ENCODE measurements at regions not wholly inside any gene's neighbourhood (a gene's known extent, or its start where the extent isn't known, plus 50 kb on each side); places are given as distances from the start of the nearest gene placed in this dataset.
"Not testable (repeated sequence)": the region's sequence is repeated elsewhere in the genome, so short reads cannot be mapped to it uniquely, and the experiment has no call there.

DNA sequence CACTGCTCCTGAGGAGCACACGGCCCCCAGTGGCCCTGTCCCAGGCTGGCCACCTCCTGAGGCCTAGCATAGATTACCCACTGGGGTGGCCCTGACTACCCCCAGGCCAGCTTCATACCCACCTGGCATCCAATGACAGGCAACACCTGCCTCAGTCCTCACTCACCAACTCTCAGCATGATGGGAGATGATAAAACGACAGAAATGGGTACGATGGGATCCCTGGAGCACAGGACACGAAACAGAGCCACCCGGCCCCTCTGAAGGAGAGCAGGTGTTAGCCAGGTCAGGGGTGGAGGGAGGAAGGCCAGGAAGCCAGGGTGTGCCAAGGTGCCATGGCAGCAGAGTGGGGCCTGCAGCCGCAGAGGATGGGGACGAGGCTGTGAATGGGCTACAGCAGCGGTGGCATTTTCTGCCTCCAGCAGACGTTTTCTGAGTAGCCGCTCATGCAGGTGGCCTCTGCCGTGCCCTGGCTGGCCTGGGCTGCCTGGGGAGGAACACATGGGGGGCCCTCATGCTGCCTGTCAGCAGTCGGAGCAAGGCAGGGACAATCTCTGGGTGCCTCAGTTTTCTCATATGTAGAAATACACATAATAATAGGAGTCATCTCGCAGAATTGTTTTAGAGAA is 50.2 kb upstream of the FGF3 start:
- no peak for ATAC-seq
- H3K9me3 Mint-ChIP-seq = peaks cover 0 to 9% of the 10 kb centered on the region in 2 donors
- H3K4me1 Mint-ChIP-seq = no peaks in the 10 kb centered on the region
- peak in 1 of 2 donors; percentile 2 for DNase-seq
- no peak overlapping the region for H3K27ac Mint-ChIP-seq
- no peak overlapping the region for H3K4me3 Mint-ChIP-seq
- H3K27me3 Mint-ChIP-seq = peaks cover 60% of the 10 kb centered on the region

DNA sequence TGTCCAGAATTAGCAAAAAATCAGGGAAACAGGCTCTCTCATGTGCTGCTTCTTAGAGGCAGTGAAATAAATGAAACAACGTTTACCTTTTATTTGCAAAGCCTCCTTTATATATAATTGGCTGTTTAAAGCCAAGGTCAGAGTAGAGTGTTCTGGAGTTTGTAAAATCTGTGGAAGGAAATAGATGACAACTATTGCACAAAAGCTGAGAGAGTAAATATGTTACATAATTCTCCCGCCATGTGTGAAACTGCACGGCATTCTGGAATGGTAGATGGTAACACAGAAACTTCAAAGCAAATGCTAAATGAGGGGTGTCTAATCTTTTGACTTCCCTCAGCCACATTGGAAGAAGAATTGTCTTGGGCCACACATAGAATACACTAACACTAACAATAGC is 51.5 kb upstream of the FGF3 start:
- DNase-seq = no peak
- H3K4me1 Mint-ChIP-seq = no peaks in the 10 kb centered on the region
- no peak for ATAC-seq
- no peak overlapping the region for H3K4me3 Mint-ChIP-seq
- H3K9me3 Mint-ChIP-seq = peaks cover 0 to 9% of the 10 kb centered on the region in 2 donors
- H3K27ac Mint-ChIP-seq = peak overlapping the region in 1 of 2 donors; percentile 16
- peaks cover 51% of the 10 kb centered on the region for H3K27me3 Mint-ChIP-seq

DNA sequence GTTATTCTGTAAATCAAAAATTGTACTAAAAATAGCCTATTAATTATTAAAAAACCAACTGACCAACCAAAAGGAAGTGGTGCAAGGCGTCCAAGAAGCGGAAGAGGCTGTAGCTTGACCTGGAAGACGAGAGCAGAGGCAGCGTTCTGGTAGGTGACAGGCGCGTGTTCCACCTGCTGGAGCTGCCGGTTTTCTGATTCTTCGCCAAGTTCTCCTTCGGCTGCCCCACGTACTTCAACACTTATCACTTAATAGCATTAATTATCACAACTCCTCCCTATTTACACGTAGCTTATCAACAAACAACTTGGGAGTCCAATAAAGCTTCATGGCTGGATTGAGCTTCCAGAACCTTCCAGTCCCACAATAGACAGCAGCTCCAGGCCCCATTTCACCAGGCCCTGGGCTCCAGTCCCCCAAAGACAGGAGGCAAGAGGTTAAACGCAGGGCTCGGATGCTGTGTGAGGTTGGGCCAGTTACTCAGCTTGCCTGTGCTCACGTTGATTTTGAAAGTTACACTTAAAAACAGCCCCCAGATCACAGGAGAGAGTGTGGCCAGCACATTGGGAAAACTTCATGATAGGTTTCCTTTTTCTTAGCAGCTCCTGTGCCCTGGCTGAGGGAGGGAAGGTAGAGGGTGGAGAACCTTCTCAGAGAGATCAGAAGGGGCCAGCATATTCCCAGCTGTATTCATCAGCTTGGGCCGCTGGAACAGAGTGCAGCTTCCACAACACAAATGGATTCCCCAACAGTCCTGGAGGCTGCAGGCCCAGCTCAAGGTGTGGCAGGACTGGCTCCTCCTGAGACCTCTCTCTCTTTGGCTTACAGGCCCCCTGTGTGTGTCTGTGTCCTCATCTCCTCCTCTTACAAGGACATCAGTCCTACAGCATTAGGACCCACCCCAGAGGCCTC is 54.2 kb upstream of the FGF3 start:
- DNase-seq = peak in 1 of 2 donors; percentile 3
- Mint-ChIP-seq H3K27ac (no peak overlapping the region), H3K4me1 (no peaks in the 10 kb centered on the region)

DNA sequence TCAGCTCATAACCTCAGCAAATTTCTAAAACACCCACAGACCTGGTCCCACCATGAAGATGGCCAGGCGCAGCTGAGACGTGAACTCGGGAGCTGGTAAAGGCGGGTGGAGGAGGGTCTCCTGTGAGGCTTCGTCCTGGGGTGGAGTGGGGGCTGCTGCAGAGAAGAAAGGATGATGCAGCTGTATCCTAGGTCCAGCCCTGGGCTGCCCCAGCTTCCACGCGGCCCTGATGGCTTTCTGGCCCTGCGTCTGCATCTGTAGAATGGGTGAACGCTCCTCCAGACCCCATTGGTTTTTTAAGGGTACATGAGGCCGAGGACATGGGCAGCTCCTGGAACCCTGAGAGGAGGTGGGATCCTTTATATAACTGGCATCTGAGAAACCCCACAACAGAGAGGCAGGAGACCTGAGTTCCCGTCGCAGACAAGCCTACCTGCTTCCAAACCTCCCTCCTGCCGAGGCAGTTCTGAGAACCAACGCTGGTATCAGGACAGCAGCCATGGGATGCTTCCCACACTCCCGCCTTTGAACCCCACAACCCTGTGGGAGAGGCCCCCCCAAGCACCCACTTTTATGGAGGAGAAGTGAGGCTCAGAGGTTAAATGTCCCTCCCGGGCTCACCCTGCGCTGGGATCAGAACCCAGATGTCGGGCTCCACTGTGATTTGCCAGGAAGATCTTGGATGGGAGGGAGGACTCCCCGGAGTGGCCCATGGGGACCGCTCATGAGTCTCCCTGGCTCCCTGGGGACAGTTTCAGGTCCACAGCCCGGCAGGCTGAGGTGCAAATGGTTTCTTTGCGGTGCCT is 55.2 kb upstream of the FGF3 start:
- ATAC-seq (no peak), DNase-seq (peak in 1 of 2 donors; percentile 3)
- no peak overlapping the region for H3K27ac Mint-ChIP-seq
- H3K4me1 Mint-ChIP-seq = no peaks in the 10 kb centered on the region
- H3K27me3 Mint-ChIP-seq = peaks cover 25% of the 10 kb centered on the region
- peaks cover 0 to 9% of the 10 kb centered on the region in 2 donors for H3K9me3 Mint-ChIP-seq
- no peak overlapping the region for H3K4me3 Mint-ChIP-seq

More for the DNA sequence above, 54.2 kb upstream of the FGF3 start:
- Mint-ChIP-seq H3K4me3 (no peak overlapping the region), H3K27me3 (peaks cover 34% of the 10 kb centered on the region), H3K9me3 (peaks cover 0 to 9% of the 10 kb centered on the region in 2 donors)
- ATAC-seq = no peak

DNA sequence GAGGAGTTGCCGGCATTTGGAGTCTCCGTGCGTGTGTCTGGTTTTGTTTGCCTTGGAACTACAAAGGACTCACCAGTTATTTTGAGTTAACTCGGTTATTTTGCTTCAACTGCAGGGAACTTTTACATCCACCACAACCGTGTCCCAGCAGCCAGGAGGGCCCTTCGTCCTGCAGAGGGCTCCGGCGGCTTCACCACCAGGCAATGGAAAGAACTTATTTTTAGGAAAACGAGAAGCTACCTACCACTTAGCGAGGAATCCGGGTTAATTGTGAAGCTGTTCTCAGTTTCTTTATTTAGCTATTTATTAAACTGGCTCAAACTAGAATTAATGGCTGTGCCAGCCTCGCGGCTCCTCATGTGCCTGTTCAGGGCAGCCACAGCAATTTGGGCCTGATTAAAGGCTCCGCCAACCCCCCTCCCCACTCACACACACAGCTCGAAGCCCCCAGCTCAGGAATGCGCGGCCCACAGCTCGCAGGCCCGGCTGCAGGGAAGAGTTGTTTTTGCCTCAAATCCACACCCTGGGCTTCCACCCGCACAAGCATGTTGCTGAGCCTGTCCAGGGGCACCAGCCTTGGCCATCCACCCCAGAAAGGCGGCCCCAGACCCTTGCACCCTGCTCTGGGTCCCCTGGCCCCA is 55.9 kb upstream of the FGF3 start:
- no peaks in the 10 kb centered on the region for H3K4me1 Mint-ChIP-seq
- H3K9me3 Mint-ChIP-seq = peaks cover 0 to 9% of the 10 kb centered on the region in 2 donors
- peaks cover 23% of the 10 kb centered on the region for H3K27me3 Mint-ChIP-seq
- no peak for DNase-seq
- no peak for ATAC-seq
- no peak overlapping the region for H3K4me3 Mint-ChIP-seq
- no peak overlapping the region for H3K27ac Mint-ChIP-seq

DNA sequence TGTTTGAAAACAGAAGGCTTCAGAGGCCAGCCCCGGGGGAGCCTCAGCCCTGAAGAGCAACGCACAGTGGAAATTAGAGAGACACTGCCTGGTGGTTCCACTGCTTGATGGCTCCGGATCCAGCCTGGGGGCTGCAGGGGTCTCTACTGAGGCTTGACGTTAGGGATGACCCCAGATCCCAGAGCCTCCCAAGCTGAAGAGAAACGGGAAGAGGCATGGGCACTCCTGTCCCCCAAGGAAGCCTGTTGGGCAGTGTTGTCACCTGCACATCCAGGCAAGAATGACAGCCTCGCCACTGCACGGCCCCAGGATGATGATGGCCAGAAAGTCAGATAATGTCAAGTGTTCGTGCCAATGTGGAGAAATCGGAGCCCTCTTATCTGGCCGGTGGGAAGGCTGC is 56.8 kb upstream of the FGF3 start:
- peaks cover 0 to 9% of the 10 kb centered on the region in 2 donors for H3K9me3 Mint-ChIP-seq
- ATAC-seq = no peak
- no peak overlapping the region for H3K4me3 Mint-ChIP-seq
- DNase-seq = no peak
- no peaks in the 10 kb centered on the region for H3K4me1 Mint-ChIP-seq
- no peak overlapping the region for H3K27ac Mint-ChIP-seq
- H3K27me3 Mint-ChIP-seq = peaks cover 23% of the 10 kb centered on the region

DNA sequence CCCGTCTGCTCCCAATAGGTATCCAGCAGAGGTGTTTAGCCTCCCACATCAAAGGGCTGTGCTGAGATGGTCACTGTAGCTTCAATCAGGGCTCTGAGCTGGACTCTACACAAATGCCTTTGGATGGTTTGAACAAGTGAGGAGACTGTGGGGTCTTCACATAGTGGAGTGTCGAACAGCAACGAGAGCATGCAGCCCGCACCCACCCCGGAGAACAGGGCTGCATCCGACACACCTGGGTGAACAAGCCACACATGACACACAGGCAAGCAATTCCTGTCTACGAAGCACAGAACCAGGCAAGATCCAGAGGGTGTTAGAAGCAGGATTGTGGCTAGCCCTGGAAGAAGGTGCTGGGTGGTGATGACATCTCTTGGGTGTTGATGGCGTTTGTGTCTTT is 58.0 kb upstream of the FGF3 start:
- H3K9me3 Mint-ChIP-seq = peaks cover 0 to 7% of the 10 kb centered on the region in 2 donors
- no peak for ATAC-seq
- no peak for DNase-seq
- H3K4me1 Mint-ChIP-seq = no peaks in the 10 kb centered on the region
- H3K27ac Mint-ChIP-seq = no peak overlapping the region
- peaks cover 22% of the 10 kb centered on the region for H3K27me3 Mint-ChIP-seq
- H3K4me3 Mint-ChIP-seq = no peak overlapping the region

DNA sequence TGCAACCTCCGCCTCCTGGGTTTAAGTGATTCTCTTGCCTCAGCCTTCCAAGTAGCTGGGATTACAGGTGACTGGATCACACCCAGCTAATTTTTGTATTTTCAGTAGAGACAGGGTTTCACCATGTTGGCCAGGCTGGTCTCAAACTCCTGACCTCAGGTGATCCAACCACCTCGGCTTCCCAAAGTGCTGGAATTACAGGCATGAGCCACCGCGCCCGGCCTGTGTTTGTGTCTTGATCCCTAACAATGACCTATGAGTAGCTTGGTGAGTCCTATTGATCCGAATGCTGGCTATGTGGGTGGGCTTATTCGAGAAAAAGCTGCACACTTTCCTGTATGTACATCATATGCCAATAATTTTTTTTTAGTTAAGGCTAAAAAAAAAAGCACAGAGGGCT is 58.5 kb upstream of the FGF3 start:
- not testable (repeated sequence) for H3K4me1 Mint-ChIP-seq, H3K4me3 Mint-ChIP-seq, H3K27ac Mint-ChIP-seq, DNase-seq, ATAC-seq, H3K9me3 Mint-ChIP-seq
- H3K27me3 Mint-ChIP-seq = peaks cover 17% of the 10 kb centered on the region

DNA sequence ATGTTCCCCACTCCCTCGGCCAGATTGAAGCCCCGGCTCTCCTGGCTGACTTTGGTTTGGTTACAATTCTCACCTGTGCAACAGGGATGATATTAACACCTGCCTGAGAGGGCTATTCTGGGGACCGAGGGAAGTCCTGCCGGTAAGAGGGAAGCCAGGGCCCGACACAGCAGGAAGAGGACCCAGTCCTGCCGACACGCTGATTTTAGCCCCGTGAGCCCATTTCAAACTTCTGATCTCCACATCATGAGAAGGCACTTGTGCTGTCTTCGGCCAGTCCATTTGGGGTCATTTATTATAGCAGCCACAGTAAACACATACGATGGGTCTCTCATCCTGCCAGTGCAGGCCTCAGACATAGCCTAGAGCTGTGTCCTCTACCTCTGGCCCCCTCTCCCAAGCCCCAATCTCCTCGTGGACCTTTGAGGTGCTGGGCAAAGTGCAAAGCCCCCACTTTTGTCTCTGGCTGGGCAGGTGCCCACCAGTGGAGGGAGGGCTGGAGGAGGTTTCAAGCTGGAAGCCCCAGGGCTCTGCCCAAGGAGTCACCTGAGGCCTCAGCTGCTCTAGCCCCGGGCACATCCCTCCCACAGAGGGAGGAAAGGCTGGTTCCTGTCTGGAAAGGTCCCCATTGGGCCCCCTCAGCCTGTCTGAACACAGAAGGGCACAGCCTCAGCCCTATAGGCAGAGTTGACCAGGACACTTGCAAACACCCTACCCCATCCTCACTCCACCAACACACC is 59.1 kb upstream of the FGF3 start:
- DNase-seq (no peak), ATAC-seq (no peak)
- peaks cover 15% of the 10 kb centered on the region for H3K27me3 Mint-ChIP-seq
- H3K27ac Mint-ChIP-seq = no peak overlapping the region
- no peaks in the 10 kb centered on the region for H3K9me3 Mint-ChIP-seq
- no peak overlapping the region for H3K4me3 Mint-ChIP-seq
- no peaks in the 10 kb centered on the region for H3K4me1 Mint-ChIP-seq

DNA sequence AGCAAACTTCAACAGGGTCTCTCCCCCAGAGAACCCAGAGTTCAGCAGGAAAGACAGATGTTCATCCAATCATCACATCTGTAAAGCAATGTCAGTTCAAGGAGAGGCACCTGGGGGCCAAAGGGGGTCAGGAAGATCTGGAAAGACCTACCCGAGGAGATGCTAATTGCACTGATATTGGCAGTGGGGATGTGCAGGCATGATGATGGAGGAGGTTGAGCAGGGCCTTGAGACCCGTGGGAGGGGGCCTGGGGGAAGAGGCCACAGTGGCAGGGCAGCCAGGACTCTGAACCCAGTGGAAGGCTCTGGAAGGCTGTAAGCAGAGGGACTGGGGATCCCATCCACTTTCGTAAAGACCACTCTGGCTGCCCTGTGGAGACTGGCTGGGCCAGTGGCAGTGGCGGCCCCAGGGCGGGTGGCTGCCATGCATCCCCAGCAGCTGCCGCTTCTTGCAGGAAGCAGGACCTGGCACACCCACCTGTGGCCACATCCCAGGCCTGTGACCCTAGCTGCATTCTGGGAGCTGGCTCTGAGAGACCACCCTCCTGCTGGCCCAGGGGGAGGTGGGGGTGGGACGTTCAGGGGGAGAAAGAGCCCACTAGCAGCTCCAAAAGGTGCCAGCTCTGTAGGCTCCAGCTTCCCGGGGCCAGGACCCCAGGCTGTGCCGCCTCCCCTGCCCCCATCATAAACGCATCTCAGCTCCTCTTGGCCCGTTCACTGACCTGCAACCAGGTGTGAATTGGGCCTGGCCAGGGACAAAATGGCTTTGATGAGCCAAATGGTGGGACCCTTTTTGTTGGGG is 59.9 kb upstream of the FGF3 start:
- no peak overlapping the region for H3K27ac Mint-ChIP-seq
- H3K27me3 Mint-ChIP-seq = peaks cover 11% of the 10 kb centered on the region
- no peaks in the 10 kb centered on the region for H3K9me3 Mint-ChIP-seq
- DNase-seq (no peak), ATAC-seq (no peak)
- H3K4me1 Mint-ChIP-seq = no peaks in the 10 kb centered on the region
- no peak overlapping the region for H3K4me3 Mint-ChIP-seq

DNA sequence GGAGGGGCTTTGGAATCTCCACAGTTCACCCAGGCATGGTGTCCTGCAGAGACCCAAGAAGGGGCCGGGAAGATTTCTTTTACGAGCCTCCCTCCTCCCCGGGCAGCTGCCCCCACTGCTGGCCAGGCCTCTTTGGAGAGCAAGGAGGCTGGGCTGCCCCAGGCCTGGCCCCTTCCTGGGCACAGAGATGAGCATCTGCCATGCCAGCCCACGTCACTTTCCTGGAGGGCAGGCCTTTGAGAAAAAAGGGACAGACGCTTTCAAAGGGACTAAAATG is 60.5 kb upstream of the FGF3 start:
- Mint-ChIP-seq H3K4me3 (no peak overlapping the region), H3K4me1 (no peaks in the 10 kb centered on the region), H3K27ac (no peak overlapping the region), H3K9me3 (no peaks in the 10 kb centered on the region), H3K27me3 (peaks cover 9% of the 10 kb centered on the region)
- no peak for DNase-seq
- no peak for ATAC-seq

DNA sequence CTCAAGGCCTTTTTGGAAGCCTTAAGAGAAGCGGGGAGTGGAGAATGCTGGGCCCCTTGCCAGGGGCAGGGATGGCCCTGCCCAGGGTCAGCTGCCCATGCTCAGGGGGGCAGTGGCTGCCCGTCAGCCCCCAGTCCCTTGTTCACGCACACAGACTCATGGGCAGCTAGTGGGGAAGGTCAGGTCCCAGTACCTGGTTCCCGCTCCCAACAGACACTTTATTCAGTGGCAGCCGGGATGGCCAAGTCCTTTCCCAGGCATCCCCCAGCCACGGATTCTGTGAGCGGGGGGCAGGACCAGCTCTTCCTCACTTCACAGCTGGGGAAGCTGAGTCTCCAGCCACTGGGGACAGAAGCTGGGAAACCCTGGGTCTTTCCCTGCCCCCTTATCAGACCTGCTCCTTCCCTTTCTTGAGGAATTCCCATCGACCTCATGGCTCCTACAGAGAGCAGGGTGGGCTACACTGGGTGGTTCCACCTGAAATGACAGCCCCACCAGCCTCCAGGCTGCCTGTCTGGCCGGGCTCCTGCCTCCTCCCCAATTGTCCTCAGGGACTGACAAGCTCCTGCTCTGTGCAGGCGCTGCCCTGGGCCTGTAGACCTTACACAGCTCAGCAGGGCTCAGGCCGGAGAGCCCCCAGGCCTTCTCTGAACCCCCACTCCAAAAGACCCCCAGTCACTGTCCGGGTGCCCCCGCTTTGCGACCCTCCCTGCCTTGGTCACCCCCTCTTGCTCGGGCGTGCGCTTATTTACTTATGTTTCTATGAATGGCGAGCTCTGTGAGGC is 61.0 kb upstream of the FGF3 start:
- H3K4me3 Mint-ChIP-seq = no peak overlapping the region
- no peaks in the 10 kb centered on the region for H3K4me1 Mint-ChIP-seq
- no peak overlapping the region for H3K27ac Mint-ChIP-seq

DNA sequence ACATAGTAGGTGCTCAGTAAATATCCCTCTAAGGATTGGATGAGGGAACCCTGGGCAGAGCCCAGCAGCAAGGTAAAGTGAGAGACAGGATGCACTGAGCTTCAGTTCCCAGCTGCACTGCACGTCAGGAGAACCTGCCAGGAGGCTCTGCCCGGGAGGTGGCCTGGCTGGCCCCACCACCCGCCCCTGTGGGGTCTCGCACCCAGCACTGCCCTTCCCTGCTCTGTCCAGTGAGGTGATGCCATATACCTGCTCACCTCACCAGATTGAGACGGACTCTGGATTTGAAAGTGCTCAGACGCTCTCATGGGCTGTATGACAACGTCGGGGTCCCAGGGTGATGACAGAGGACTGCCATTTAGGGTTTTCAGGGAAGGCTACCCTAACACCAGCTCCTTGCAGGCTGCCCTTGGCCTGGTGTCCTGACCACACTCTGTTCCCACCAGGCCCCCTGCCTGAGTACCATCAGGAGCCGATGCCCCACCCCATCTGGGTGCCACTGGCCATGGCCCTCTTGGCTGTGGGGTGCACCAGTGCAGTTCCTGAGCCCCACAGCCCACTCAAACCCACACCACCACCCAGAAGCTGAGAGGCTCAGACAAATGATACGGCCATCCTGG is 61.7 kb upstream of the FGF3 start:
- Mint-ChIP-seq H3K4me3 (no peak overlapping the region), H3K27ac (no peak overlapping the region), H3K4me1 (no peaks in the 10 kb centered on the region), H3K9me3 (no peaks in the 10 kb centered on the region), H3K27me3 (peaks cover 9% of the 10 kb centered on the region)
- no peak for DNase-seq
- no peak for ATAC-seq

More for the DNA sequence above, 61.0 kb upstream of the FGF3 start:
- no peaks in the 10 kb centered on the region for H3K9me3 Mint-ChIP-seq
- ATAC-seq (peak; percentile 39), DNase-seq (no peak)
- peaks cover 9% of the 10 kb centered on the region for H3K27me3 Mint-ChIP-seq
